Right lobe of liver (tissue), 6 donors: ENCODE measurements at regions not wholly inside any gene's neighbourhood (a gene's known extent, or its start where the extent isn't known, plus 50 kb on each side); places are given as distances from the start of the nearest gene placed in this dataset.

ENCODE experiments used
- ATAC-seq, 4 donors: fragments of 200-7000 bp; cut with Tn5 transposase; one replicate each; pipeline ENCODE4 v1.9.1; 2020; ENCODE audit warnings: mild to moderate bottlenecking in 4 of 4, moderate library complexity in 4 of 4
- DNase-seq, 3 donors: peaks; one replicate each; pipeline ENCODE4 v3.0.0-alpha.2; 2020
- H3K27ac ChIP-seq, 3 donors: fragments of 200-600 bp; one replicate each; pipeline ENCODE4 v1.8.0; 2022
- H3K27me3 ChIP-seq, 2 donors: fragments of 200-600 bp; one replicate each; pipeline ENCODE4 v1.8.0; 2022
- H3K36me3 ChIP-seq, 4 donors: fragments of 200-600 bp; sonication (generic) in 1 of 4; one replicate each; pipeline versions ENCODE4 v1.5.1 to v1.8.0; 2017 to 2022; ENCODE audit warnings: control low read depth in 1 of 4
- H3K4me1 ChIP-seq, 4 donors: fragments of 200-600 bp; sonication (generic) in 1 of 4; one replicate each; pipeline versions ENCODE4 v1.5.1 to v1.8.0; 2017 to 2022; ENCODE audit warnings: control low read depth in 1 of 4
- H3K4me3 ChIP-seq, 3 donors: fragments of 200-600 bp; one replicate each; pipeline ENCODE4 v1.8.0; 2022
- H3K9me3 ChIP-seq, 4 donors: fragments of 200-600 bp; sonication (generic) in 1 of 4; one replicate each; pipeline versions ENCODE4 v1.5.1 to v1.8.0; 2017 to 2022; ENCODE audit warnings: control low read depth in 1 of 4
- CTCF ChIP-seq, 4 donors: fragments of 200-600 bp in 3 of 4; fragments of 450-650 bp in 1 of 4; IDR thresholded peaks; one replicate each; pipeline versions ENCODE4 v1.5.1 to v1.8.0; 2016 to 2022; ENCODE audit warnings: antibody characterized with exemption in 4 of 4, mild to moderate bottlenecking in 2 of 4
- POLR2A ChIP-seq: fragments of 450-650 bp; IDR thresholded peaks from one replicate; pipeline ENCODE4 v1.6.1; 2017; ENCODE audit warnings: antibody characterized with exemption, mild to moderate bottlenecking
- WGBS: methylation state at CpG from one replicate; pipeline ENCODE4 v1.1.6; 2018; ENCODE audit warnings: low coverage, low lambda C conversion rate; ENCODE audit not compliant: insufficient coverage; ENCODE audit errors: missing lambda C conversion rate; 5-methylcytosine and 5-hydroxymethylcytosine counted together
- intact Hi-C, 2 donors: fragments of 100-400 bp; cut with DNase I; formaldehyde crosslinking; loops; one replicate each; pipeline versions ENCODE4 v1.11.2 to v1.14.1; 2022
- donor health status: DM: no; HTN: yes; CAD: no.
- donor health status: DM: no; HTN: no; CAD: no.
- donor health status: DM: no; HTN: no; CAD: no.
- donor health status: DM: no; HTN: yes; CAD: no.
- donor health status: DM: no; HTN: yes; CAD: no.

GRCh38 chr9:12908895-12909294, 134.1 kb downstream of the LURAP1L start:
- H3K9me3 ChIP-seq = no peaks in the 10 kb centered on the region
- no peaks in the 10 kb centered on the region for H3K27me3 ChIP-seq
- H3K27ac ChIP-seq = no peak overlapping the region
- no peaks in the 10 kb centered on the region for H3K4me1 ChIP-seq
- no peak overlapping the region for H3K4me3 ChIP-seq
- H3K36me3 ChIP-seq = no peaks in the 10 kb centered on the region
- no peak for DNase-seq
- intact Hi-C loops = no loop called here
- TF ChIP-seq CTCF (IDR thresholded peaks at IDR 0.05) (no peak), POLR2A (no peak)
- ATAC-seq = no peak
- 61% methylated on average over 3 of the region's 3 CpGs for WGBS

GRCh38 chr9:12915366-12915954, 140.6 kb downstream of the LURAP1L start:
- intact Hi-C loops = no loop called here
- Histone ChIP-seq H3K4me3 (no peak overlapping the region), H3K4me1 (no peaks in the 10 kb centered on the region), H3K36me3 (no peaks in the 10 kb centered on the region), H3K27me3 (no peaks in the 10 kb centered on the region), H3K27ac (no peak overlapping the region), H3K9me3 (no peaks in the 10 kb centered on the region)
- no peak for DNase-seq
- no peak for ATAC-seq
- WGBS = 65% methylated on average over 3 of the region's 3 CpGs
- TF ChIP-seq CTCF (IDR thresholded peaks at IDR 0.05) (no peak), POLR2A (no peak)

- DNase-seq (no peak), ATAC-seq (no peak)
- TF ChIP-seq CTCF (IDR thresholded peaks at IDR 0.05) = no peak
- TF ChIP-seq POLR2A = no peak
- WGBS = 83% methylated on average over 1 of the region's 1 CpG
- intact Hi-C loops = no loop called here
- H3K4me3 ChIP-seq = no peak overlapping the region
- no peak overlapping the region for H3K27ac ChIP-seq
- H3K27me3 ChIP-seq = no peaks in the 10 kb centered on the region
- no peaks in the 10 kb centered on the region for H3K9me3 ChIP-seq
- H3K4me1 ChIP-seq = no peaks in the 10 kb centered on the region
- no peaks in the 10 kb centered on the region for H3K36me3 ChIP-seq
These were observed 141.2 kb downstream of the LURAP1L start for GRCh38 chr9:12916042-12916441.

GRCh38 chr9:12920437-12920836, 145.6 kb downstream of the LURAP1L start:
- DNase-seq (no peak), ATAC-seq (no peak)
- intact Hi-C loops = no loop called here
- TF ChIP-seq POLR2A (no peak), CTCF (IDR thresholded peaks at IDR 0.05) (no peak)
- Histone ChIP-seq H3K4me3 (no peak overlapping the region), H3K9me3 (no peaks in the 10 kb centered on the region), H3K27ac (no peak overlapping the region), H3K36me3 (no peaks in the 10 kb centered on the region), H3K4me1 (no peaks in the 10 kb centered on the region), H3K27me3 (no peaks in the 10 kb centered on the region)
- WGBS = 48% methylated on average over 2 of the region's 2 CpGs

- no peaks in the 10 kb centered on the region for H3K36me3 ChIP-seq
- no peak for TF ChIP-seq POLR2A
- TF ChIP-seq CTCF (IDR thresholded peaks at IDR 0.05) = no peak
These were observed 146.8 kb downstream of the LURAP1L start for GRCh38 chr9:12921621-12922020.

More at GRCh38 chr9:12921621-12922020, 146.8 kb downstream of the LURAP1L start:
- 69% methylated on average over 2 of the region's 3 CpGs for WGBS
- H3K27ac ChIP-seq = no peak overlapping the region
- H3K4me3 ChIP-seq = no peak overlapping the region
- ATAC-seq (no peak), DNase-seq (no peak)
- no peaks in the 10 kb centered on the region for H3K4me1 ChIP-seq
- H3K27me3 ChIP-seq = no peaks in the 10 kb centered on the region
- no peaks in the 10 kb centered on the region for H3K9me3 ChIP-seq
- intact Hi-C loops = no loop called here
